Spleen (tissue), 11 donors: ENCODE measurements at regions not wholly inside any gene's neighbourhood (a gene's known extent, or its start where the extent isn't known, plus 50 kb on each side); places are given as distances from the start of the nearest gene placed in this dataset.

Experiments
- DNase-seq: peaks from one replicate; pipeline ENCODE4 v3.0.0-alpha.2; 2020
- H3K27ac ChIP-seq, 8 donors: fragments of 200-600 bp; sonication (generic) in 7 of 8; 1 replicate in 4 of 8; 2 replicates in 4 of 8; pipeline versions ENCODE4 v1.5.0 to v1.8.0; 2016 to 2021; ENCODE audit warnings: inconsistent platforms in 4 of 8, mild to moderate bottlenecking in 4 of 8, moderate library complexity in 1 of 8
- H3K27me3 ChIP-seq, 7 donors: fragments of 200-600 bp; sonication (generic) in 6 of 7; replicated peaks in 1 of 7; 1 replicate in 4 of 7; 2 replicates in 3 of 7; pipeline versions ENCODE4 v1.5.0 to v1.8.0; 2016 to 2021; ENCODE audit warnings: inconsistent platforms in 3 of 7, mild to moderate bottlenecking in 1 of 7
- H3K36me3 ChIP-seq, 6 donors: fragments of 200-600 bp; sonication (generic) in 5 of 6; 1 replicate in 4 of 6; 2 replicates in 2 of 6; pipeline versions ENCODE4 v1.5.0 to v1.8.0; 2016 to 2021; ENCODE audit warnings: inconsistent platforms in 2 of 6
- H3K4me1 ChIP-seq, 6 donors: fragments of 200-600 bp; sonication (generic) in 5 of 6; 1 replicate in 3 of 6; 2 replicates in 3 of 6; pipeline versions ENCODE4 v1.5.0 to v1.8.0; 2016 to 2021; ENCODE audit warnings: inconsistent platforms in 3 of 6
- H3K4me3 ChIP-seq, 8 donors: fragments of 200-600 bp; sonication (generic) in 7 of 8; 1 replicate in 4 of 8; 2 replicates in 4 of 8; pipeline versions ENCODE4 v1.5.0 to v1.8.0; 2016 to 2021; ENCODE audit warnings: inconsistent platforms in 4 of 8, mild to moderate bottlenecking in 4 of 8, moderate library complexity in 2 of 8
- H3K9me3 ChIP-seq, 8 donors: fragments of 200-600 bp; sonication (generic) in 7 of 8; 1 replicate in 4 of 8; 2 replicates in 4 of 8; pipeline versions ENCODE4 v1.5.0 to v1.8.0; 2016 to 2021; ENCODE audit warnings: inconsistent platforms in 4 of 8
- POLR2A ChIP-seq, 3 donors: fragments of 450-650 bp; IDR thresholded peaks; one replicate each; pipeline ENCODE4 v1.5.1; 2017; ENCODE audit warnings: antibody characterized with exemption in 3 of 3, mild to moderate bottlenecking in 1 of 3
- POLR2AphosphoS5 ChIP-seq, 3 donors: sonication (generic); formaldehyde crosslinking; IDR thresholded peaks; one replicate each; pipeline ENCODE4 v1.5.1; 2017; ENCODE audit warnings: antibody characterized with exemption in 3 of 3
- WGBS, 5 donors: extraction: QIAGEN DNeasy Blood & Tissue Kit in 3 of 5; methylation state at CpG; one replicate each; pipeline versions ENCODE4 v1.1.5 to v1.1.7; 2013 to 2018; 5-methylcytosine and 5-hydroxymethylcytosine counted together
- intact Hi-C: fragments of 100-400 bp; cut with DNase I; formaldehyde crosslinking; loops from one replicate; pipeline ENCODE4 v1.15.0; 2023; ENCODE audit warnings: low total_unique reads
- TF ChIP-seq, protein P1 (sequence below), 11 experiments: fragments of 200-600 bp in 7 of 11; fragments of 450-650 bp in 4 of 11; sonication (generic) in 4 of 11; IDR thresholded peaks in 8 of 11; conservative IDR thresholded peaks in 3 of 11; 1 replicate in 7 of 11; 2 replicates in 4 of 11; pipeline versions ENCODE4 v1.4.0 to v1.8.0; 2016 to 2021; ENCODE audit warnings: antibody characterized with exemption in 11 of 11, inconsistent platforms in 4 of 11, mild to moderate bottlenecking in 1 of 11
- donor health status: healthy with polysubstance abuse.
- donor health status: DM: no; HTN: no; CAD: no; lungs with moderate emphysema.
- donor health status: DM: no; HTN: no; CAD: no.
- donor health status: Bipolar disorder and iron deficiency.
- donor health status: healthy.
- donor health status: DM: no; HTN: no; CAD: no.
- donor health status: DM: yes; HTN: yes; CAD: no.

DNA sequence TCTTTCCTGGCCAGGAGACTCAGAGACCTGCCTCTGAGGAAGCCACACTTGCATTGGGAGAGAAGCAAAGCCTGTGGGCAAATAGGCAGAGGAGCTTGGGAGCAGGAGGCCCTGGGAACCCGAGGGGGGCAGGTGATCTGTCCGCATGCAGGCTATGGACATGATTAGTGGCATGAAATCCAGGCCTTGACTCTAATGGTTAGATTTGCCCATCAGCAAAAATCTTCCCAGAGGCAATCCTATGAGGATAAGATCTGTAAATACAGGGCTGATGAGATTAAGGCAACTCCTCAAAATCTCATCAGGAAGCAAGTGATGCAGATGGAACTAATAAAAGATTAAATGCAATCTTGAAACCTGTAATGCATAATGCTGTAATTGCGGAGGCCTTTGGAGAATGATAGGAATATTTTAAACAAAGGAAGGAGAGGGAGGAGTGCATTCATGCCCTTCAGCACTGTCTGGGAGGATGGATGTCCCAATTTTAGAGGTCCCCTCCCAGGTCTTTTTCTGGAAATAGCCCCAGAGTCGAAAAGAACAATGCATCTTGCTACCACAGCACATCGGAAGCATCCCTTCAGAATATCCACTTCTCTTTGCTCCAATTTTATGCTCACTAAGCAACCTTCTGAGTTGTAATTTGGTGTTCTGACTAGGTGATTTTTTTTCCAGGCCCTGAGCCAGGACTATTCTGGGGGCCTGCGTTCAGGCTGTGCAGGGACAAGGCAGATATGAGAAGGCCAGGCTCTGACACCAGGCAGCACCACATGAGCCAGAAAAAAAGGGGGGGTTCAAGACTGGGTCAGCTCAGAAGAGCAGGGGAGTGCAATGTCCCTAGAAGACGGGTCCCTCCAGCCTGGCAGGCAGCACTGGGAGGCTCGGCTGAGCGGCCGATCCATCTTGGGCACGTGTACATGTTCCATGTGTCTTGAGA is 66.5 kb downstream of the MED10 start:
- Histone ChIP-seq H3K4me3 (no peak overlapping the region), H3K4me1 (no peaks in the 10 kb centered on the region)
- no peak for DNase-seq

DNA sequence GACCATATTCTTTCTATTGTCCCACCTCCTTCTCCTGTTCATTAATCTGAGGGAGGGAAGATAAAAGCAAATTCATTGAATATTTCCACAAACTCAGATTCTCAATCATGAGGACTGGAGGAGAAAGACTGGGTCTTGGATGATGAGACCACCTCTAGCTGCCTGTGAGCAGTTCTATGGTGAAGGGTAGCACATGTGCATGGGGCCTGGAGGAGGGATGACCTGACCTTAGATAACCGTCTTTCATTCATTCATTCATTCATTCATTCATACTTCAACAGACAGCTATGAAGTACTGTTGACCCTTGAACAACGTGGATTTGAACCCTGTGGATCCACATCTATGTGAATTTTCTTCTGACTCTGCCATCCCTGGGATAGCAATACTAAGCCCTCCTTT is 68.4 kb downstream of the MED10 start:
- Histone ChIP-seq H3K4me1 (no peaks in the 10 kb centered on the region), H3K27me3 (no peaks in the 10 kb centered on the region), H3K4me3 (no peak overlapping the region), H3K36me3 (no peaks in the 10 kb centered on the region), H3K9me3 (no peaks in the 10 kb centered on the region), H3K27ac (no peak overlapping the region)
- no peak for DNase-seq
- 51 to 71% (median 61%) methylated on average over 2 of the region's 2 CpGs for WGBS, 5 donors
- intact Hi-C loops: no loop called here
- TF ChIP-seq, protein P1, sequence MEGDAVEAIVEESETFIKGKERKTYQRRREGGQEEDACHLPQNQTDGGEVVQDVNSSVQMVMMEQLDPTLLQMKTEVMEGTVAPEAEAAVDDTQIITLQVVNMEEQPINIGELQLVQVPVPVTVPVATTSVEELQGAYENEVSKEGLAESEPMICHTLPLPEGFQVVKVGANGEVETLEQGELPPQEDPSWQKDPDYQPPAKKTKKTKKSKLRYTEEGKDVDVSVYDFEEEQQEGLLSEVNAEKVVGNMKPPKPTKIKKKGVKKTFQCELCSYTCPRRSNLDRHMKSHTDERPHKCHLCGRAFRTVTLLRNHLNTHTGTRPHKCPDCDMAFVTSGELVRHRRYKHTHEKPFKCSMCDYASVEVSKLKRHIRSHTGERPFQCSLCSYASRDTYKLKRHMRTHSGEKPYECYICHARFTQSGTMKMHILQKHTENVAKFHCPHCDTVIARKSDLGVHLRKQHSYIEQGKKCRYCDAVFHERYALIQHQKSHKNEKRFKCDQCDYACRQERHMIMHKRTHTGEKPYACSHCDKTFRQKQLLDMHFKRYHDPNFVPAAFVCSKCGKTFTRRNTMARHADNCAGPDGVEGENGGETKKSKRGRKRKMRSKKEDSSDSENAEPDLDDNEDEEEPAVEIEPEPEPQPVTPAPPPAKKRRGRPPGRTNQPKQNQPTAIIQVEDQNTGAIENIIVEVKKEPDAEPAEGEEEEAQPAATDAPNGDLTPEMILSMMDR (IDR thresholded peaks at IDR 0.05 in 8 of 11, conservative IDR thresholded peaks at IDR 0.05 in 3 of 11): no peak
- TF ChIP-seq POLR2A (IDR thresholded peaks at IDR 0.05) (no peak), POLR2AphosphoS5 (IDR thresholded peaks at IDR 0.05) (no peak)

More for the DNA sequence above, 66.5 kb downstream of the MED10 start:
- WGBS, 5 donors: 75 to 91% (median 85%) methylated on average over 6 to 11 of the region's 11 CpGs
- no peaks in the 10 kb centered on the region for H3K27me3 ChIP-seq
- H3K9me3 ChIP-seq: no peaks in the 10 kb centered on the region
- intact Hi-C loops: no loop called here
- TF ChIP-seq POLR2A (IDR thresholded peaks at IDR 0.05): no peak
- TF ChIP-seq, protein P1 (IDR thresholded peaks at IDR 0.05 in 8 of 11, conservative IDR thresholded peaks at IDR 0.05 in 3 of 11): no peak
- TF ChIP-seq POLR2AphosphoS5 (IDR thresholded peaks at IDR 0.05): no peak
- H3K36me3 ChIP-seq: no peaks in the 10 kb centered on the region
- no peak overlapping the region for H3K27ac ChIP-seq

DNA sequence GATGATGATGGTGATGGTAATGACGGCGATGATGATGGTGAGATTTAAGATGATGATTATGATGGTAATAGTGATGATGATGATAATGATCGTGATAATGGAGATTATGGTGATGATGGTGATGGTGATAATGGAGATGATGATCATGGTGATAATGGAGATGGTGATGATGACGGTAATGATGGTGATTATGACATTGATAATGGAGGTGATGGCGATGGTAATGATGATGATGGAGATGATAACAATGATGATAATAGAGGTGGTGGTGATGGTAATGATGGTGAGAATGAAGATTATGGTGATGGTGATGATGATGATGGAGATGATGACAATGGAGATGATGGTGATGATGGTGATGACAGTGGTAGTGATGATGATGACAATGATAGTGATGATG is 69.7 kb downstream of the MED10 start:
- Histone ChIP-seq H3K36me3 (no peaks in the 10 kb centered on the region), H3K27ac (no peak overlapping the region), H3K4me3 (no peak overlapping the region), H3K27me3 (no peaks in the 10 kb centered on the region), H3K9me3 (no peaks in the 10 kb centered on the region), H3K4me1 (no peaks in the 10 kb centered on the region)
- TF ChIP-seq POLR2A (IDR thresholded peaks at IDR 0.05): no peak
- TF ChIP-seq, protein P1 (IDR thresholded peaks at IDR 0.05 in 8 of 11, conservative IDR thresholded peaks at IDR 0.05 in 3 of 11): no peak
- no peak for TF ChIP-seq POLR2AphosphoS5 (IDR thresholded peaks at IDR 0.05)
- DNase-seq: no peak
- WGBS, 5 donors: 88 to 94% (median 89%) methylated on average over 5 of the region's 5 CpGs
- intact Hi-C loops: no loop called here

DNA sequence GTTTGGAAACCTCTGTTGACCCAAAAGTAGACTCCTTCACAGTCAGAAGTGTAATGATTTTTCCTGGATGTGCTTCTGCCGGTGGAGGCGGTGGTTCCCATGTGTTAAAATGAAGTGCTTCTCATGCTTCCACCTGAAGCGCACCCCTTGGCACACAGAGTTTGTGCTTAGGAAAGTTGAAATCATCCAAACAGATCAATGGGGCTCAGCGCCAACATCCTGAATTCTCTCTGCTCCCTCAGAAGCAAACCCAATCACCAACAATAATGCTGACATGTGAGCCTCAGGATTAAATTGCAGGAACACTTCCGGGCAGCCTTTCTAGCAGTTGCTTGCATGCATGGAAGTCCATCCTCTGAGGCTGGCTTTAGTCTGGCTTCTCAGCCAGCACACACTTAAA is 71.0 kb downstream of the MED10 start:
- no peak overlapping the region for H3K27ac ChIP-seq
- intact Hi-C loops: no loop called here
- TF ChIP-seq, protein P1 (IDR thresholded peaks at IDR 0.05 in 8 of 11, conservative IDR thresholded peaks at IDR 0.05 in 3 of 11): no peak
- TF ChIP-seq POLR2AphosphoS5 (IDR thresholded peaks at IDR 0.05): no peak
- TF ChIP-seq POLR2A (IDR thresholded peaks at IDR 0.05): no peak

More for the DNA sequence above, 71.0 kb downstream of the MED10 start:
- Histone ChIP-seq H3K27me3 (no peaks in the 10 kb centered on the region), H3K9me3 (no peaks in the 10 kb centered on the region), H3K4me3 (no peak overlapping the region), H3K36me3 (no peaks in the 10 kb centered on the region), H3K4me1 (no peaks in the 10 kb centered on the region)
- WGBS, 5 donors: 77 to 85% (median 82%) methylated on average over 4 to 5 of the region's 5 CpGs
- DNase-seq: no peak
